IMR-90 (cell line): ENCODE measurements at regions not wholly inside any gene's neighbourhood (a gene's known extent, or its start where the extent isn't known, plus 50 kb on each side); places are given as distances from the start of the nearest gene placed in this dataset.

Experiments used
- ATAC-seq: fragments of 200-7000 bp; cut with Tn5 transposase; 2 replicates; pipeline ENCODE4 v1.9.1; 2020; ENCODE audit warnings: low read depth, mild to moderate bottlenecking, moderate library complexity
- BruUV-seq: library from RNA; stranded (reverse); fragments of 400-500 nt; replicated peaks from 2 replicates; lab custom pipeline; 2021; lab: Mats Ljungman, UMichigan
- CTCF ChIA-PET: fragments of 300-600 bp; formaldehyde crosslinking; extraction: SDS; loops from one replicate; lab custom pipeline; 2021; ENCODE audit warnings: antibody characterized with exemption; lab: Yijun Ruan, JAX
- POLR2A ChIA-PET: fragments of 300-600 bp; sonication (Branson Sonifier 250); formaldehyde crosslinking; loops from one replicate; lab custom pipeline; 2022; ENCODE audit warnings: antibody characterized with exemption; ENCODE audit not compliant: unreplicated experiment; lab: Charles Lee
- DNase-seq: peaks from one replicate; pipeline ENCODE4 v3.0.0; 2013
- H2AFZ ChIP-seq: replicated peaks from 2 replicates; pipeline ENCODE3; 2013; ENCODE audit warnings: low read length, mild to moderate bottlenecking; ENCODE audit not compliant: poor library complexity
- H2AK5ac ChIP-seq: 2 replicates; pipeline ENCODE4 v1.6.1; 2013; ENCODE audit warnings: low read depth, low read length, inconsistent platforms
- H2AK9ac ChIP-seq: replicated peaks from 2 replicates; pipeline ENCODE3; 2013; ENCODE audit warnings: mild to moderate bottlenecking, low read depth, low read length, moderate library complexity; ENCODE audit not compliant: poor library complexity
- H2BK120ac ChIP-seq: 2 replicates; pipeline ENCODE4 v1.6.1; 2013; ENCODE audit warnings: low read depth, low read length, inconsistent platforms
- H2BK15ac ChIP-seq: 3 replicates; pipeline ENCODE4 v1.6.1; 2013; ENCODE audit warnings: low read depth, low read length, inconsistent platforms
- H2BK20ac ChIP-seq: 2 replicates; pipeline ENCODE4 v1.6.1; 2013; ENCODE audit warnings: low read depth, mild to moderate bottlenecking, inconsistent platforms, low read length, moderate library complexity
- H2BK5ac ChIP-seq: 2 replicates; pipeline ENCODE4 v1.6.1; 2013; ENCODE audit warnings: mild to moderate bottlenecking, low read depth, low read length, inconsistent platforms; ENCODE audit not compliant: poor library complexity, severe bottlenecking
- H3K14ac ChIP-seq: replicated peaks from 2 replicates; pipeline ENCODE4 v1.6.1; 2013; ENCODE audit warnings: low read depth, low read length, inconsistent platforms
- H3K18ac ChIP-seq: 2 replicates; pipeline ENCODE4 v1.6.1; 2013; ENCODE audit warnings: low read depth, low read length, control low read depth
- H3K23ac ChIP-seq: 2 replicates; pipeline ENCODE4 v1.6.1; 2013; ENCODE audit warnings: low read depth, low read length, inconsistent platforms
- H3K27ac ChIP-seq: 2 replicates; pipeline ENCODE4 v1.5.1; 2013; ENCODE audit warnings: mild to moderate bottlenecking, control low read depth, low read length; ENCODE audit not compliant: insufficient read depth
- H3K27me3 ChIP-seq: 2 replicates; pipeline ENCODE4 v1.6.1; 2013; ENCODE audit warnings: low read length; ENCODE audit not compliant: control insufficient read depth, insufficient read depth
- H3K36me3 ChIP-seq: 2 replicates; pipeline ENCODE4 v1.6.1; 2013; ENCODE audit warnings: low read length, mixed read lengths; ENCODE audit not compliant: control insufficient read depth, insufficient read depth
- H3K4ac ChIP-seq: 2 replicates; pipeline ENCODE4 v1.6.1; 2013; ENCODE audit warnings: low read depth, low read length, inconsistent platforms
- H3K4me1 ChIP-seq: 2 replicates; pipeline ENCODE4 v1.6.1; 2013; ENCODE audit warnings: low read length, mixed read lengths; ENCODE audit not compliant: control insufficient read depth, insufficient read depth
- H3K4me2 ChIP-seq: 2 replicates; pipeline ENCODE4 v1.6.1; 2013; ENCODE audit warnings: low read depth, mild to moderate bottlenecking, control low read depth, low read length, moderate library complexity
- H3K4me3 ChIP-seq: 2 replicates; pipeline ENCODE4 v1.5.1; 2013; ENCODE audit warnings: low read depth, mild to moderate bottlenecking, control low read depth, low read length, moderate library complexity; ENCODE audit not compliant: insufficient read depth
- H3K56ac ChIP-seq: 2 replicates; pipeline ENCODE4 v1.6.1; 2013; ENCODE audit warnings: low read length, inconsistent platforms; ENCODE audit not compliant: insufficient read depth; ENCODE audit errors: extremely low read depth
- H3K79me1 ChIP-seq, 2 experiments: 2 replicates each; pipeline ENCODE4 v1.6.1; 2013; ENCODE audit warnings: low read length in 2 of 2, inconsistent platforms in 1 of 2, low read depth in 1 of 2
- H3K9ac ChIP-seq: 2 replicates; pipeline ENCODE4 v1.6.1; 2013; ENCODE audit warnings: low read depth, low read length, control low read depth
- H3K9me1 ChIP-seq: 2 replicates; pipeline ENCODE4 v1.6.1; 2013; ENCODE audit warnings: low read length, inconsistent platforms; ENCODE audit not compliant: insufficient read depth
- H3K9me3 ChIP-seq: 2 replicates; pipeline ENCODE4 v1.6.1; 2013; ENCODE audit warnings: low read length; ENCODE audit not compliant: control insufficient read depth, insufficient read depth
- H4K20me1 ChIP-seq: 2 replicates; pipeline ENCODE4 v1.6.1; 2013; ENCODE audit warnings: low read length, inconsistent platforms; ENCODE audit not compliant: insufficient read depth
- H4K5ac ChIP-seq: 2 replicates; pipeline ENCODE4 v1.6.1; 2013; ENCODE audit warnings: mild to moderate bottlenecking, low read depth, low read length, control low read depth
- H4K8ac ChIP-seq, 2 experiments: 2 replicates each; pipeline ENCODE4 v1.6.1; 2013; ENCODE audit warnings: low read depth in 2 of 2, low read length in 2 of 2, control low read depth in 1 of 2, inconsistent platforms in 1 of 2
- H4K91ac ChIP-seq: 2 replicates; pipeline ENCODE4 v1.6.1; 2013; ENCODE audit warnings: low read depth, low read length, inconsistent platforms; ENCODE audit not compliant: insufficient read depth
- BHLHE40 ChIP-seq: fragments of 150-350 bp; IDR thresholded peaks from 2 replicates; pipeline ENCODE4 v1.6.1; 2016; ENCODE audit warnings: mild to moderate bottlenecking, low read depth, low read length
- CEBPB ChIP-seq: IDR thresholded peaks from 2 replicates; pipeline ENCODE4 v1.6.1; 2012; ENCODE audit warnings: low read depth, low read length, improper control_type of control experiment
- CHD1 ChIP-seq: IDR thresholded peaks from 2 replicates; pipeline ENCODE4 v1.6.1; 2012; ENCODE audit warnings: low read depth, low read length, improper control_type of control experiment
- CTCF ChIP-seq: conservative IDR thresholded peaks from 2 replicates; pipeline ENCODE4 v1.5.1; 2012; ENCODE audit warnings: mild to moderate bottlenecking, low read depth, low read length, improper control_type of control experiment
- ELK1 ChIP-seq: fragments of 150-350 bp; IDR thresholded peaks from 2 replicates; pipeline ENCODE4 v1.6.1; 2016; ENCODE audit warnings: low read depth, mild to moderate bottlenecking, low read length, moderate library complexity, borderline replicate concordance
- FOS ChIP-seq: fragments of 150-350 bp; IDR thresholded peaks from 2 replicates; pipeline ENCODE4 v1.6.1; 2016; ENCODE audit warnings: low read depth, low read length
- MAFK ChIP-seq: IDR thresholded peaks from 2 replicates; pipeline ENCODE4 v1.6.1; 2012; ENCODE audit warnings: low read depth, low read length, improper control_type of control experiment
- MAZ ChIP-seq: IDR thresholded peaks from 2 replicates; pipeline ENCODE4 v1.6.1; 2012; ENCODE audit warnings: low read depth, mild to moderate bottlenecking, low read length, improper control_type of control experiment, moderate library complexity, borderline replicate concordance
- MXI1 ChIP-seq: IDR thresholded peaks from 2 replicates; pipeline ENCODE4 v1.6.1; 2012; ENCODE audit warnings: low read depth, mild to moderate bottlenecking, low read length, moderate library complexity, borderline replicate concordance
- NFE2L2 ChIP-seq: fragments of 150-350 bp; IDR thresholded peaks from 2 replicates; pipeline ENCODE4 v1.6.1; 2016; ENCODE audit warnings: low read depth, mild to moderate bottlenecking, low read length
- POLR2A ChIP-seq: IDR thresholded peaks from 2 replicates; pipeline ENCODE4 v1.6.1; 2012; ENCODE audit warnings: mild to moderate bottlenecking, low read depth, low read length
- RAD21 ChIP-seq: IDR thresholded peaks from 2 replicates; pipeline ENCODE4 v1.6.1; 2012; ENCODE audit warnings: low read length, improper control_type of control experiment
- RCOR1 ChIP-seq: IDR thresholded peaks from 2 replicates; pipeline ENCODE4 v1.6.1; 2012; ENCODE audit warnings: mild to moderate bottlenecking, low read length, improper control_type of control experiment; ENCODE audit not compliant: insufficient replicate concordance
- RFX5 ChIP-seq: IDR thresholded peaks from 2 replicates; pipeline ENCODE4 v1.8.0; 2012; ENCODE audit warnings: low read depth, mild to moderate bottlenecking, low read length, moderate library complexity
- SMC3 ChIP-seq: fragments of 150-350 bp; IDR thresholded peaks from 2 replicates; pipeline ENCODE4 v1.6.1; 2016; ENCODE audit warnings: low read depth, mild to moderate bottlenecking, antibody characterized with exemption, low read length, moderate library complexity
- WGBS, 2 experiments: methylation state at CpG; one replicate each; pipeline versions ENCODE4 v1.1.5 to v1.1.7; 2013; ENCODE audit warnings: missing lambda C conversion rate in 2 of 2; ENCODE audit not compliant: insufficient read length in 1 of 2; ENCODE audit errors: extremely low coverage in 2 of 2; 5-methylcytosine and 5-hydroxymethylcytosine counted together
- dilution Hi-C: fragments of 300-500 bp; cut with HindIII; formaldehyde crosslinking; loops from one replicate; pipeline ENCODE4 v1.14.3; 2018; ENCODE audit warnings: low sequenced_read_pairs; ENCODE audit not compliant: unreplicated experiment
- in situ Hi-C: fragments of 300-500 bp; cut with MboI; formaldehyde crosslinking; loops from 3 replicates; pipeline ENCODE4 v1.14.3; 2019; ENCODE audit warnings: low sequenced_read_pairs, inconsistent platforms, mixed read lengths
- intact Hi-C: fragments of 100-400 bp; cut with micrococcal nuclease; formaldehyde crosslinking; loops from 2 replicates; pipeline ENCODE4 v1.10.0; 2022

GRCh38 chr3:22121068-22121701 is 370.2 kb upstream of the ZNF385D start:
- Histone ChIP-seq H3K9ac (no peak overlapping the region), H3K4me2 (no peak overlapping the region), H2BK15ac (no peak overlapping the region), H3K27me3 (no peaks in the 10 kb centered on the region), H4K20me1 (no peaks in the 10 kb centered on the region), H3K27ac (no peak overlapping the region), H3K4ac (no peak overlapping the region), H2BK5ac (no peak overlapping the region), H3K79me1 (no peaks in the 10 kb centered on the region), H3K4me1 (no peaks in the 10 kb centered on the region), H2AFZ (no peak overlapping the region), H3K9me1 (no peaks in the 10 kb centered on the region), H3K36me3 (no peaks in the 10 kb centered on the region), H2BK20ac (no peak overlapping the region), H3K4me3 (no peak overlapping the region), H2BK120ac (no peak overlapping the region), H3K56ac (no peak overlapping the region), H3K14ac (no peak overlapping the region), H2AK5ac (no peak overlapping the region), H3K23ac (no peak overlapping the region), H4K5ac (no peak overlapping the region), H3K9me3 (no peaks in the 10 kb centered on the region), H4K8ac (no peak overlapping the region), H2AK9ac (no peak overlapping the region), H4K91ac (no peak overlapping the region), H3K18ac (no peak overlapping the region)
- intact Hi-C loops, result no loop called here
- POLR2A ChIA-PET, result no interaction called here
- TF ChIP-seq MXI1 (no peak), FOS (no peak), CEBPB (no peak), CTCF (no peak), RFX5 (no peak), RAD21 (no peak), ELK1 (no peak), NFE2L2 (no peak), CHD1 (no peak), BHLHE40 (no peak), MAFK (no peak), RCOR1 (no peak), POLR2A (no peak), SMC3 (no peak), MAZ (no peak)
- ATAC-seq, result no peak
- CTCF ChIA-PET, result no interaction called here
- dilution Hi-C loops, result no loop called here
- in situ Hi-C loops, result loop anchor here (25.0 kb wide), 2 partner anchors 1609 to 1784 kb away; no protein-coding TSS in a partner anchor
- DNase-seq, result no peak
- WGBS, 2 experiments, result no CpG with 5 or more reads among the region's 5 CpGs
- no TSS peak for BruUV-seq
